WTC11 (cell line): ENCODE measurements at regions not wholly inside any gene's neighbourhood (a gene's known extent, or its start where the extent isn't known, plus 50 kb on each side); places are given as distances from the start of the nearest gene placed in this dataset.
A peak's percentile ranks its signal among the peaks of the same experiment; 100 is the strongest.

Experiments
- ATAC-seq: fragments of 200-7000 bp; cut with Tn5 transposase; 2 replicates; pipeline ENCODE4 v1.10.0; 2021; ENCODE audit warnings: mild to moderate bottlenecking, moderate library complexity
- CTCF ChIA-PET: fragments of 300-600 bp; sonication (Branson Sonifier 250); formaldehyde crosslinking; loops from one replicate; lab custom pipeline; 2021; ENCODE audit warnings: antibody characterized with exemption; lab: Charles Lee
- POLR2A ChIA-PET: fragments of 350-600 bp; sonication (Branson Sonifier 250); formaldehyde crosslinking; loops from one replicate; lab custom pipeline; 2021; ENCODE audit warnings: antibody characterized with exemption; lab: Charles Lee
- DNase-seq: peaks from one replicate; pipeline ENCODE4 v3.0.0; 2021; ENCODE audit warnings: low spot score
- H3K27ac Mint-ChIP-seq: 2 replicates; pipeline ENCODE4 v1.8.0; 2021; ENCODE audit warnings: mixed read lengths
- H3K27me3 Mint-ChIP-seq: 2 replicates; pipeline ENCODE4 v1.8.0; 2021; ENCODE audit warnings: low read depth, mild to moderate bottlenecking, moderate library complexity, mixed read lengths
- H3K36me3 Mint-ChIP-seq: 2 replicates; pipeline ENCODE4 v1.8.0; 2021; ENCODE audit warnings: mixed read lengths
- H3K4me1 Mint-ChIP-seq: 2 replicates; pipeline ENCODE4 v1.8.0; 2022; ENCODE audit warnings: mixed read lengths
- H3K4me3 Mint-ChIP-seq: 2 replicates; pipeline ENCODE4 v1.8.0; 2021; ENCODE audit warnings: mild to moderate bottlenecking, moderate library complexity, mixed read lengths
- H3K9me3 Mint-ChIP-seq: 2 replicates; pipeline ENCODE4 v1.8.0; 2021; ENCODE audit warnings: mixed read lengths
- ATF6 ChIP-seq: sonication (generic); formaldehyde crosslinking; IDR thresholded peaks from 2 replicates; pipeline ENCODE4 v1.8.1; 2023; ENCODE audit warnings: mild to moderate bottlenecking, missing genetic modification reagents
- CREB1 ChIP-seq: sonication (generic); formaldehyde crosslinking; IDR thresholded peaks from 2 replicates; pipeline ENCODE4 v1.8.0; 2023; ENCODE audit warnings: mild to moderate bottlenecking, missing genetic modification reagents
- CREM ChIP-seq: sonication (generic); formaldehyde crosslinking; IDR thresholded peaks from 2 replicates; pipeline ENCODE4 v1.8.1; 2022; ENCODE audit warnings: mild to moderate bottlenecking, missing genetic modification reagents, moderate library complexity
- E2F1 ChIP-seq: sonication (generic); formaldehyde crosslinking; IDR thresholded peaks from 2 replicates; pipeline ENCODE4 v1.8.0; 2022; ENCODE audit warnings: mild to moderate bottlenecking, missing genetic modification reagents
- HMGA2 ChIP-seq: fragments of 250-450 bp; sonication (Bioruptor Pico); IDR thresholded peaks from 2 replicates; pipeline ENCODE4 v1.4.0; 2021; ENCODE audit warnings: mild to moderate bottlenecking, moderate library complexity
- IRF2 ChIP-seq: sonication (generic); formaldehyde crosslinking; IDR thresholded peaks from 2 replicates; pipeline ENCODE4 v1.8.0; 2022; ENCODE audit warnings: low read depth, missing genetic modification reagents, borderline replicate concordance
- MXD4 ChIP-seq: fragments of 250-450 bp; sonication (Bioruptor Pico); IDR thresholded peaks from 2 replicates; pipeline ENCODE4 v1.8.0; 2021; ENCODE audit warnings: mild to moderate bottlenecking, moderate library complexity, borderline replicate concordance
- NR1H2 ChIP-seq: sonication (generic); formaldehyde crosslinking; IDR thresholded peaks from 2 replicates; pipeline ENCODE4 v1.9.0; 2021; ENCODE audit warnings: mild to moderate bottlenecking, moderate library complexity, missing genetic modification reagents
- NR3C1 ChIP-seq: sonication (generic); formaldehyde crosslinking; conservative IDR thresholded peaks from 2 replicates; pipeline ENCODE4 v1.8.1; 2023; ENCODE audit warnings: low read depth, mild to moderate bottlenecking, missing genetic modification reagents
- OVOL2 ChIP-seq: fragments of 250-450 bp; sonication (Bioruptor Pico); IDR thresholded peaks from 2 replicates; pipeline ENCODE4 v1.9.0; 2021; ENCODE audit warnings: mild to moderate bottlenecking, borderline replicate concordance
- PREB ChIP-seq: sonication (generic); formaldehyde crosslinking; IDR thresholded peaks from 2 replicates; pipeline ENCODE4 v1.8.1; 2022; ENCODE audit warnings: mild to moderate bottlenecking, missing genetic modification reagents, moderate library complexity, borderline replicate concordance
- RELA ChIP-seq: sonication (generic); formaldehyde crosslinking; IDR thresholded peaks from 2 replicates; pipeline ENCODE4 v1.8.1; 2022; ENCODE audit warnings: missing genetic modification reagents, mild to moderate bottlenecking, borderline replicate concordance
- RORB ChIP-seq: fragments of 250-450 bp; sonication (Bioruptor Pico); IDR thresholded peaks from 2 replicates; pipeline ENCODE4 v1.9.0; 2021; ENCODE audit warnings: mild to moderate bottlenecking
- TEAD4 ChIP-seq: sonication (generic); formaldehyde crosslinking; IDR thresholded peaks from 2 replicates; pipeline ENCODE4 v1.8.0; 2022; ENCODE audit warnings: mild to moderate bottlenecking, missing genetic modification reagents
- TP53 ChIP-seq: sonication (generic); formaldehyde crosslinking; IDR thresholded peaks from 2 replicates; pipeline ENCODE4 v1.8.1; 2023; ENCODE audit warnings: mild to moderate bottlenecking, missing genetic modification reagents
- ZBTB43 ChIP-seq: sonication (generic); formaldehyde crosslinking; IDR thresholded peaks from 2 replicates; pipeline ENCODE4 v1.8.1; 2023; ENCODE audit warnings: mild to moderate bottlenecking, missing genetic modification reagents
- ZNF121 ChIP-seq: sonication (generic); formaldehyde crosslinking; IDR thresholded peaks from 2 replicates; pipeline ENCODE4 v1.8.0; 2023; ENCODE audit warnings: missing genetic modification reagents
- ZNF232 ChIP-seq: sonication (generic); formaldehyde crosslinking; IDR thresholded peaks from 2 replicates; pipeline ENCODE4 v1.8.0; 2022; ENCODE audit warnings: mild to moderate bottlenecking, missing genetic modification reagents
- ZNF263 ChIP-seq: sonication (generic); formaldehyde crosslinking; IDR thresholded peaks from 2 replicates; pipeline ENCODE4 v1.8.1; 2022; ENCODE audit warnings: low read depth, mild to moderate bottlenecking, moderate library complexity, missing genetic modification reagents
- ZNF532 ChIP-seq: fragments of 250-450 bp; sonication (Bioruptor Pico); IDR thresholded peaks from 2 replicates; pipeline ENCODE4 v1.9.0; 2021; ENCODE audit warnings: mild to moderate bottlenecking, borderline replicate concordance

- ATAC-seq (no peak), DNase-seq (no peak)
- H3K36me3 Mint-ChIP-seq = no peaks in the 10 kb centered on the region
- no peaks in the 10 kb centered on the region for H3K9me3 Mint-ChIP-seq
- POLR2A ChIA-PET = no interaction called here
- H3K4me3 Mint-ChIP-seq = no peak overlapping the region
- no peak for TF ChIP-seq TP53 (CRISPR knock-in tag)
- no peak for TF ChIP-seq ZNF263
- no peak for TF ChIP-seq ZBTB43 (CRISPR knock-in tag)
- no peak for TF ChIP-seq ZNF121
- TF ChIP-seq NR1H2 (CRISPR knock-in tag) = no peak
- no peak for TF ChIP-seq ZNF532 (CRISPR knock-in tag)
- no peak for TF ChIP-seq ATF6 (CRISPR knock-in tag)
- no peak for TF ChIP-seq TEAD4 (CRISPR knock-in tag)
- TF ChIP-seq E2F1 (CRISPR knock-in tag) = no peak
- CTCF ChIA-PET = interaction anchor here (0.8 kb wide), 1 partner anchor 205 kb away, joined by 3 read pairs; no protein-coding TSS in a partner anchor
- no peaks in the 10 kb centered on the region for H3K27me3 Mint-ChIP-seq
- H3K27ac Mint-ChIP-seq = no peak overlapping the region
- peaks cover 3% of the 10 kb centered on the region for H3K4me1 Mint-ChIP-seq
These were observed 81.0 kb downstream of the PLXNA1 start for GRCh38 chr3:127063916-127064315.

- ATAC-seq (no peak), DNase-seq (no peak)
- ChIA-PET CTCF (interaction anchor here (0.8 to 1.5 kb wide), 2 partner anchors 206 to 327 kb away, joined by 3 read pairs; no protein-coding TSS in a partner anchor), POLR2A (no interaction called here)
- Mint-ChIP-seq H3K4me1 (peaks cover 3% of the 10 kb centered on the region), H3K4me3 (no peak overlapping the region), H3K27ac (0 out of 2 replicates have a peak overlapping the region, but pooled peaks have one; percentile 17), H3K9me3 (no peaks in the 10 kb centered on the region), H3K36me3 (no peaks in the 10 kb centered on the region), H3K27me3 (no peaks in the 10 kb centered on the region)
- TF ChIP-seq OVOL2 (CRISPR knock-in tag) (no peak), ZNF232 (CRISPR knock-in tag) (no peak), IRF2 (CRISPR knock-in tag) (no peak), RELA (CRISPR knock-in tag) (no peak), TP53 (CRISPR knock-in tag) (no peak), CREB1 (CRISPR knock-in tag) (no peak), CREM (CRISPR knock-in tag) (no peak), PREB (CRISPR knock-in tag) (no peak), MXD4 (CRISPR knock-in tag) (no peak), NR3C1 (no peak), RORB (CRISPR knock-in tag) (no peak), HMGA2 (CRISPR knock-in tag) (no peak)
These were observed 81.6 kb downstream of the PLXNA1 start for GRCh38 chr3:127064391-127065137.
